OCI-LY3 (cell line): ENCODE measurements at regions not wholly inside any gene's neighbourhood (a gene's known extent, or its start where the extent isn't known, plus 50 kb on each side); places are given as distances from the start of the nearest gene placed in this dataset.

Experiments used
- CTCF ChIP-seq: fragments of 200-600, 300-600 bp; sonication (generic); IDR thresholded peaks from 2 replicates; pipeline ENCODE4 v1.5.1; 2014; ENCODE audit warnings: antibody characterized with exemption, low read length, low read depth
- EZH2phosphoT487 ChIP-seq: fragments of 200-600 bp; shearing (Covaris generic); IDR thresholded peaks from 2 replicates; pipeline ENCODE4 v1.6.1; 2018; ENCODE audit warnings: antibody characterized with exemption, mixed run types, low read depth

DNA sequence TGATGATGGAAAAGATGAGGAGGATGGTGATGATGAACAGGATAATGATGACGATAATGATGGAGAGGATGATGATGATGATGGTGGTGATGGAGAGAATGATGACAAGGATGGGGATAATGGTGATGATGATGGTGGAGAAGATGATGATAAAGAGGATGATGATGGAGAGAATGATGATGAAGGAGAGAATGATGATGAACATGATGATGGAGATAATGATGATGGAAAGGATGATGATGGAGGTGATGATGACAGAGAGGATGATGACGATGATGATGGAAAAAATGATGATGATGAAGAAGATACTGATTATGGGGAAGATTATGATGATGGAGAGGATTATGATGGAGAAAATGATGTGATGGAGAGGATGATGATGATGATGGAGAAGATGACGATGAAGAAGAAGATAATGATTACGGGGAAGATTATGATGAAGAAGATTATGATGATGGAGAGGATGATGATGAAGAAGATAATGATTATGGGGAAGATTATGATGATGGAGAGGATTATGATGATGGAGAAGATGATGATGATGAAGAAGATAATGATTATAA, 204.1 kb downstream of the MATN1 start:
- TF ChIP-seq CTCF: no peak
- no peak for TF ChIP-seq EZH2phosphoT487
